A673 (cell line): ENCODE measurements at regions not wholly inside any gene's neighbourhood (a gene's known extent, or its start where the extent isn't known, plus 50 kb on each side); places are given as distances from the start of the nearest gene placed in this dataset.

Source experiments
- BruUV-seq: library from RNA; stranded (reverse); fragments of 400-500 nt; replicated peaks from 2 replicates; lab custom pipeline; 2021; lab: Mats Ljungman, UMichigan
- CTCF ChIA-PET: fragments of 300-600 bp; sonication (Branson Sonifier 250); formaldehyde crosslinking; loops from one replicate; lab custom pipeline; 2022; ENCODE audit warnings: antibody characterized with exemption; lab: Charles Lee
- POLR2A ChIA-PET: fragments of 300-600 bp; sonication (Branson Sonifier 250); formaldehyde crosslinking; loops from one replicate; lab custom pipeline; 2022; ENCODE audit warnings: antibody characterized with exemption; ENCODE audit not compliant: low non-redundant PET; lab: Charles Lee
- DNase-seq: peaks from one replicate; pipeline ENCODE4 v3.0.0-alpha.2; 2015; ENCODE audit warnings: low spot score
- H3K27ac ChIP-seq: fragments of 200-600 bp; sonication (generic); 2 replicates; pipeline ENCODE4 v1.5.1; 2016; ENCODE audit warnings: mixed run types, low read depth, mild to moderate bottlenecking, mixed read lengths, antibody characterized with exemption, low read length; ENCODE audit not compliant: poor library complexity, severe bottlenecking
- H3K27me3 ChIP-seq: fragments of 200-600 bp; sonication (generic); replicated peaks from 2 replicates; pipeline ENCODE4 v1.6.1; 2017; ENCODE audit warnings: mixed run types, low read depth, mild to moderate bottlenecking, mixed read lengths, antibody characterized with exemption, low read length; ENCODE audit not compliant: insufficient read depth, poor library complexity
- H3K36me3 ChIP-seq: fragments of 200-600 bp; sonication (generic); 2 replicates; pipeline ENCODE4 v1.6.1; 2016; ENCODE audit warnings: mixed run types, mild to moderate bottlenecking, mixed read lengths, antibody characterized with exemption, low read length; ENCODE audit not compliant: insufficient read depth, poor library complexity, severe bottlenecking
- H3K4me1 ChIP-seq: fragments of 200-600 bp; sonication (generic); 2 replicates; pipeline ENCODE4 v1.6.1; 2017; ENCODE audit warnings: mixed run types, mild to moderate bottlenecking, mixed read lengths, antibody characterized with exemption, low read length; ENCODE audit not compliant: insufficient read depth, poor library complexity, severe bottlenecking
- H3K4me3 ChIP-seq: fragments of 200-600 bp; sonication (generic); 2 replicates; pipeline ENCODE4 v1.5.1; 2016; ENCODE audit warnings: low read depth, mixed run types, mild to moderate bottlenecking, mixed read lengths, low read length; ENCODE audit not compliant: poor library complexity, severe bottlenecking
- H3K9me3 ChIP-seq: fragments of 200-600 bp; sonication (generic); 2 replicates; pipeline ENCODE4 v1.6.1; 2016; ENCODE audit warnings: mixed run types, low read depth, mild to moderate bottlenecking, mixed read lengths, antibody characterized with exemption, low read length; ENCODE audit not compliant: poor library complexity, severe bottlenecking
- EZH2 ChIP-seq: fragments of 200-600 bp; sonication (generic); IDR thresholded peaks from 2 replicates; pipeline ENCODE4 v1.6.1; 2017; ENCODE audit warnings: borderline replicate concordance, low read depth, mild to moderate bottlenecking, mixed read lengths, antibody characterized with exemption, low read length; ENCODE audit not compliant: poor library complexity, severe bottlenecking
- intact Hi-C: fragments of 100-400 bp; cut with micrococcal nuclease; formaldehyde crosslinking; loops from one replicate; pipeline ENCODE4 v1.10.0; 2022; ENCODE audit not compliant: unreplicated experiment
- TF ChIP-seq, protein P1 (sequence below): fragments of 300-800, 200-600 bp; sonication (generic); conservative IDR thresholded peaks from 2 replicates; pipeline ENCODE4 v1.5.1; 2017; ENCODE audit warnings: low read depth, mild to moderate bottlenecking, antibody characterized with exemption, low read length, moderate library complexity, mixed read lengths

DNA sequence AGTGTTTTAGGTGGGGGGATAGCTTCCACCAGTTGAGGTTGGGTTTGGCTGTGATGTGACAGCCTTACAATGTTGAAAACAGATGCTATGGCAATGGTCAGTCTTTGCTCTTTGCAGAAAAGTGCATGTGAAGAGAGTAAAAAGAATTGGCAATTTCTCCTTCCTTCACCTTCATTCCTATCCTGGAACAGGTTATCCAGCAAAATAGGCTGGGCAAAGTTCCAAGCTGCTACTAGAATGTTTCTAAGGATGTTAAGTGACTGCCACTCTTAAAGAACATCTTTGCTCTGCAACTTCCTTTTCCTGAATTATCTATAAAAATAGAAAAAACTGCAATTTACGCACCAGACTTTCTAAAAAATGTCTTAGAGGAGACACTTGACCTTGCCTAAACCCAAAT, 50.1 kb upstream of the MYCBP2 start:
- H3K4me1 ChIP-seq: no peaks in the 10 kb centered on the region
- no peaks in the 10 kb centered on the region for H3K27me3 ChIP-seq
- TF ChIP-seq EZH2: no peak
- TF ChIP-seq, protein P1, sequence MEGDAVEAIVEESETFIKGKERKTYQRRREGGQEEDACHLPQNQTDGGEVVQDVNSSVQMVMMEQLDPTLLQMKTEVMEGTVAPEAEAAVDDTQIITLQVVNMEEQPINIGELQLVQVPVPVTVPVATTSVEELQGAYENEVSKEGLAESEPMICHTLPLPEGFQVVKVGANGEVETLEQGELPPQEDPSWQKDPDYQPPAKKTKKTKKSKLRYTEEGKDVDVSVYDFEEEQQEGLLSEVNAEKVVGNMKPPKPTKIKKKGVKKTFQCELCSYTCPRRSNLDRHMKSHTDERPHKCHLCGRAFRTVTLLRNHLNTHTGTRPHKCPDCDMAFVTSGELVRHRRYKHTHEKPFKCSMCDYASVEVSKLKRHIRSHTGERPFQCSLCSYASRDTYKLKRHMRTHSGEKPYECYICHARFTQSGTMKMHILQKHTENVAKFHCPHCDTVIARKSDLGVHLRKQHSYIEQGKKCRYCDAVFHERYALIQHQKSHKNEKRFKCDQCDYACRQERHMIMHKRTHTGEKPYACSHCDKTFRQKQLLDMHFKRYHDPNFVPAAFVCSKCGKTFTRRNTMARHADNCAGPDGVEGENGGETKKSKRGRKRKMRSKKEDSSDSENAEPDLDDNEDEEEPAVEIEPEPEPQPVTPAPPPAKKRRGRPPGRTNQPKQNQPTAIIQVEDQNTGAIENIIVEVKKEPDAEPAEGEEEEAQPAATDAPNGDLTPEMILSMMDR: no peak
- ChIA-PET POLR2A (no interaction called here), CTCF (no interaction called here)
- BruUV-seq: no TSS peak
- intact Hi-C loops: no loop called here
- no peak overlapping the region for H3K27ac ChIP-seq
- no peak for DNase-seq
- no peak overlapping the region for H3K4me3 ChIP-seq
- no peaks in the 10 kb centered on the region for H3K9me3 ChIP-seq
- no peaks in the 10 kb centered on the region for H3K36me3 ChIP-seq
